ENCODE measurements at regions not wholly inside any gene's neighbourhood (a gene's known extent, or its start where the extent isn't known, plus 50 kb on each side); places are given as distances from the start of the nearest gene placed in this dataset.

DNA sequence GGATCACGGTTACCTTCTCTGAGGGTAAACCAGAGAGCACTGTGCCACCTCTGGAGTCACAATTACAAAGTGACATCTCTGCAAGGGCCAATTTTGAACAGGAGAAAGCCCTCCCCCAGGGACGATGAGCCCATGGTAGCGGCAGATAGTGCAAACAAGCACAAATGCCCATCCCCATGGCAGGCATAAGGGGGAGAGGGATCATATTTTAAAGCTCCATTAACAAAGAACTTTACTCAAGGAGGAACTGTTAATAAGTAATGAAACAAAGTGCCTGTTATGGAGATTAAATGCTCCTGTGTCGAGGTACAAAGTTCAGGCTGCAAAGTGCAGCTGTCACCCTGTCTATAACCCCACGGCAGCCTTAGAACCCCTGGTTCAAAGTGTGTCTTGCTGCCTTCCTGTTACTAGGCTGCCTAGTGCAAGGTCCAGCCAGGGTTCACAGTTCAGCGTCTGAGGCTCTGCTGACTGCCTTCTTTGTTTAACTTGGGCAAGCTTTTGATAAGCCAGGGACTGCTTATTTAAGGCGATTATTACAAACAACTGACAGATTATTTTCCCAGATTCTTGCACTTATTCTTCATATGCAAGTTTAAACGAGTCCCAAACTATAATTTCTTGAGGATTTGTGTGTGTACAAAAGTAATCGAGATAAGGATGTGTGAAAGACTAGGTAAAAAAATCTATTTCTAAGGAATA is 75.7 kb upstream of the NRIP1 start (continued):
- TF ChIP-seq, protein P1, sequence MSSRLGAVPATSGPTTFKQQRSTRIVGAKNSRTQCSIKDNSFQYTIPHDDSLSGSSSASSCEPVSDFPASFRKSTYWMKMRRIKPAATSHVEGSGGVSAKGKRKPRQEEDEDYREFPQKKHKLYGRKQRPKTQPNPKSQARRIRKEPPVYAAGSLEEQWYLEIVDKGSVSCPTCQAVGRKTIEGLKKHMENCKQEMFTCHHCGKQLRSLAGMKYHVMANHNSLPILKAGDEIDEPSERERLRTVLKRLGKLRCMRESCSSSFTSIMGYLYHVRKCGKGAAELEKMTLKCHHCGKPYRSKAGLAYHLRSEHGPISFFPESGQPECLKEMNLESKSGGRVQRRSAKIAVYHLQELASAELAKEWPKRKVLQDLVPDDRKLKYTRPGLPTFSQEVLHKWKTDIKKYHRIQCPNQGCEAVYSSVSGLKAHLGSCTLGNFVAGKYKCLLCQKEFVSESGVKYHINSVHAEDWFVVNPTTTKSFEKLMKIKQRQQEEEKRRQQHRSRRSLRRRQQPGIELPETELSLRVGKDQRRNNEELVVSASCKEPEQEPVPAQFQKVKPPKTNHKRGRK (CRISPR knock-in tag; IDR thresholded peaks at IDR 0.05): no peak; the same call in 1 of the 2 replicates
- TF ChIP-seq HNF4A (CRISPR knock-in tag; IDR thresholded peaks at IDR 0.05) (peak; percentile 100), ZNF160 (CRISPR knock-in tag; IDR thresholded peaks at IDR 0.05) (no peak), ZNF607 (CRISPR knock-in tag; IDR thresholded peaks at IDR 0.05; ENCODE audit: borderline replicate concordance) (no peak), DNMT1 (CRISPR knock-in tag; IDR thresholded peaks at IDR 0.05) (no peak), ZNF746 (CRISPR knock-in tag; IDR thresholded peaks at IDR 0.05) (peak; percentile 90), ZNF3 (CRISPR knock-in tag; IDR thresholded peaks at IDR 0.05) (no peak), HOXA7 (CRISPR knock-in tag; IDR thresholded peaks at IDR 0.05) (no peak), ASH2L (IDR thresholded peaks at IDR 0.05; ENCODE audit: insufficient read length, low read depth, low read length) (peak; percentile 78), ZNF749 (CRISPR knock-in tag; IDR thresholded peaks at IDR 0.05; ENCODE audit: borderline replicate concordance) (no peak), ZNF720 (CRISPR knock-in tag; IDR thresholded peaks at IDR 0.05) (no peak), GABPB1 (CRISPR knock-in tag; IDR thresholded peaks at IDR 0.05) (peak; percentile 70), RBM39 (IDR thresholded peaks at IDR 0.05; ENCODE audit: low read depth, low read length, poor library complexity, severe bottlenecking) (no peak), PRMT3 (CRISPR knock-in tag; IDR thresholded peaks at IDR 0.05; ENCODE audit: borderline replicate concordance, low read depth) (no peak), ZBTB7B (CRISPR knock-in tag; IDR thresholded peaks at IDR 0.05) (peak; percentile 81; the same call in 1 of the 2 replicates)
- TF ChIP-seq, protein P2, sequence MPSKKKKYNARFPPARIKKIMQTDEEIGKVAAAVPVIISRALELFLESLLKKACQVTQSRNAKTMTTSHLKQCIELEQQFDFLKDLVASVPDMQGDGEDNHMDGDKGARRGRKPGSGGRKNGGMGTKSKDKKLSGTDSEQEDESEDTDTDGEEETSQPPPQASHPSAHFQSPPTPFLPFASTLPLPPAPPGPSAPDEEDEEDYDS (CRISPR knock-in tag; IDR thresholded peaks at IDR 0.05): no peak; the same call in 1 of the 2 replicates
- TF ChIP-seq, protein P3, sequence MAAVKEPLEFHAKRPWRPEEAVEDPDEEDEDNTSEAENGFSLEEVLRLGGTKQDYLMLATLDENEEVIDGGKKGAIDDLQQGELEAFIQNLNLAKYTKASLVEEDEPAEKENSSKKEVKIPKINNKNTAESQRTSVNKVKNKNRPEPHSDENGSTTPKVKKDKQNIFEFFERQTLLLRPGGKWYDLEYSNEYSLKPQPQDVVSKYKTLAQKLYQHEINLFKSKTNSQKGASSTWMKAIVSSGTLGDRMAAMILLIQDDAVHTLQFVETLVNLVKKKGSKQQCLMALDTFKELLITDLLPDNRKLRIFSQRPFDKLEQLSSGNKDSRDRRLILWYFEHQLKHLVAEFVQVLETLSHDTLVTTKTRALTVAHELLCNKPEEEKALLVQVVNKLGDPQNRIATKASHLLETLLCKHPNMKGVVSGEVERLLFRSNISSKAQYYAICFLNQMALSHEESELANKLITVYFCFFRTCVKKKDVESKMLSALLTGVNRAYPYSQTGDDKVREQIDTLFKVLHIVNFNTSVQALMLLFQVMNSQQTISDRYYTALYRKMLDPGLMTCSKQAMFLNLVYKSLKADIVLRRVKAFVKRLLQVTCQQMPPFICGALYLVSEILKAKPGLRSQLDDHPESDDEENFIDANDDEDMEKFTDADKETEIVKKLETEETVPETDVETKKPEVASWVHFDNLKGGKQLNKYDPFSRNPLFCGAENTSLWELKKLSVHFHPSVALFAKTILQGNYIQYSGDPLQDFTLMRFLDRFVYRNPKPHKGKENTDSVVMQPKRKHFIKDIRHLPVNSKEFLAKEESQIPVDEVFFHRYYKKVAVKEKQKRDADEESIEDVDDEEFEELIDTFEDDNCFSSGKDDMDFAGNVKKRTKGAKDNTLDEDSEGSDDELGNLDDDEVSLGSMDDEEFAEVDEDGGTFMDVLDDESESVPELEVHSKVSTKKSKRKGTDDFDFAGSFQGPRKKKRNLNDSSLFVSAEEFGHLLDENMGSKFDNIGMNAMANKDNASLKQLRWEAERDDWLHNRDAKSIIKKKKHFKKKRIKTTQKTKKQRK (IDR thresholded peaks at IDR 0.05; ENCODE audit: low read length): no peak
- TF ChIP-seq, protein P4, sequence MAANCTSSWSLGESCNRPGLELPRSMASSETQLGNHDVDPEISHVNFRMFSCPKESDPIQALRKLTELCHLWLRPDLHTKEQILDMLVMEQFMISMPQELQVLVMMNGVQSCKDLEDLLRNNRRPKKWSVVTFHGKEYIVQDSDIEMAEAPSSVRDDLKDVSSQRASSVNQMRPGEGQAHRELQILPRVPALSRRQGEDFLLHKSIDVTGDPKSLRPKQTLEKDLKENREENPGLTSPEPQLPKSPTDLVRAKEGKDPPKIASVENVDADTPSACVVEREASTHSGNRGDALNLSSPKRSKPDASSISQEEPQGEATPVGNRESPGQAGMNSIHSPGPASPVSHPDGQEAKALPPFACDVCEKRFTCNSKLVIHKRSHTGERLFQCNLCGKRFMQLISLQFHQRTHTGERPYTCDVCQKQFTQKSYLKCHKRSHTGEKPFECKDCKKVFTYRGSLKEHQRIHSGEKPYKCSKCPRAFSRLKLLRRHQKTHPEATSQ (CRISPR knock-in tag; IDR thresholded peaks at IDR 0.05; ENCODE audit: borderline replicate concordance): peak; percentile 99; the same call in 1 of the 2 replicates
- TF ChIP-seq, protein P5, sequence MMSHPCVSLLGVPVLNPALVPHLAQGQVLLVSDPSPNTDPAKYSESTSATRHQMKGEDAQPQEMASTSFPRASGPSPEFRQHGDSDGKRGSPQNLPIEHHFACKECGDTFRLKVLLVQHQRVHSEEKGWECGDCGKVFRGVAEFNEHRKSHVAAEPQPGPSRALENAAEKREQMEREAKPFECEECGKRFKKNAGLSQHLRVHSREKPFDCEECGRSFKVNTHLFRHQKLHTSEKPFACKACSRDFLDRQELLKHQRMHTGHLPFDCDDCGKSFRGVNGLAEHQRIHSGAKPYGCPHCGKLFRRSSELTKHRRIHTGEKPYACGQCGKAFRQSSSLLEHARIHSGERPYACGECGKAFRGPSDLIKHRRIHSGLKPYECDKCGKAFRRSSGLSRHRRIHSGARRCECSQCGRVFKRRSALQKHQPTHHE (CRISPR knock-in tag; IDR thresholded peaks at IDR 0.05; ENCODE audit: borderline replicate concordance): no peak
- TF ChIP-seq, protein P6, sequence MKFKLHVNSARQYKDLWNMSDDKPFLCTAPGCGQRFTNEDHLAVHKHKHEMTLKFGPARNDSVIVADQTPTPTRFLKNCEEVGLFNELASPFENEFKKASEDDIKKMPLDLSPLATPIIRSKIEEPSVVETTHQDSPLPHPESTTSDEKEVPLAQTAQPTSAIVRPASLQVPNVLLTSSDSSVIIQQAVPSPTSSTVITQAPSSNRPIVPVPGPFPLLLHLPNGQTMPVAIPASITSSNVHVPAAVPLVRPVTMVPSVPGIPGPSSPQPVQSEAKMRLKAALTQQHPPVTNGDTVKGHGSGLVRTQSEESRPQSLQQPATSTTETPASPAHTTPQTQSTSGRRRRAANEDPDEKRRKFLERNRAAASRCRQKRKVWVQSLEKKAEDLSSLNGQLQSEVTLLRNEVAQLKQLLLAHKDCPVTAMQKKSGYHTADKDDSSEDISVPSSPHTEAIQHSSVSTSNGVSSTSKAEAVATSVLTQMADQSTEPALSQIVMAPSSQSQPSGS (CRISPR knock-in tag; IDR thresholded peaks at IDR 0.05): peak; percentile 97
